AG08396 (cell line): ENCODE measurements at regions not wholly inside any gene's neighbourhood (a gene's known extent, or its start where the extent isn't known, plus 50 kb on each side); places are given as distances from the start of the nearest gene placed in this dataset.

Experiments used
- DNase-seq: peaks from one replicate; pipeline ENCODE4 v3.0.0; 2012; ENCODE audit warnings: low spot score, mixed read lengths

- DNase-seq, result no peak
Observed at GRCh38 chrX:21056622-21057021, 317.6 kb upstream of the CNKSR2 start.

- no peak for DNase-seq
Observed at GRCh38 chrX:21047034-21047455, 327.2 kb upstream of the CNKSR2 start.

DNA sequence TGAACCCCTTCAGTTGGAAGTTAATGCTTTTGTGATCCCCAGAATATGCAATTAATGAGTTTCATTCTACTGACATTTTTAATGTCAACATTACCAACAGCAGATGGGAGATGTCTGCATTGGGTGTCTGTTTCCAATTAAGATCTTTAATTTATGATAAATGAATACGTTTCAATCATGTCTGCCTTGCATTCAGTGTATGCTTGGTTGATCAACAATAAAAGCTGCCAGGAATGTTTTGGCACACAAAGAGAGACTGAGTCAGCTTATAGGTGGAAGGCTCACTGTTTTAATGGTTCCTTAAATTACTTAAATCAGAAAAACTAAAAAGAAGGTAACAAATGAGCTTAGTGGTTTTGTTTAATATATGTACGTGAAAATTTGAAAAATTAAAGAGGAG lies 359.9 kb upstream of the CNKSR2 start:
- DNase-seq, result no peak

- DNase-seq, result no peak
Observed at GRCh38 chrX:21004835-21005234, 369.4 kb upstream of the CNKSR2 start.

DNA sequence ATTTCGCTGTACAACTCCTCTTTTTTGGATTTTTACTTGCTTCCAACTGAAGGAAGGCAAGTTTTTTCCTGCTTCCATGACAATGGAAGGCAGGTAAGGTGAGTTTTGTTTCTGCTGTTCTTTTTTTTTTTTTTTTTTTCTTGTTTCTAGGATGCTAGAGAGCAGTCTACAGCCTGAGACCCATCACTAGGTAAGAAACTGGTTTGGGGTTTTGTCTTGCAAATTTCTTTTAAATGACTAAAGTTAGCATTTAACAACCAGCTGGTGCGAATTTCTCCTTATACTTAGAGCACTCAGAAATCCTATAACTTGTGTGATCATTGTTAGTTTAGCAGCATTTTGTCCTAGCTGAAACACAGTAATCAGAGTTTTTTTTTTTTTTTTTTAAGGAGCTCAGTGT lies 378.4 kb upstream of the CNKSR2 start:
- DNase-seq, result no peak

DNA sequence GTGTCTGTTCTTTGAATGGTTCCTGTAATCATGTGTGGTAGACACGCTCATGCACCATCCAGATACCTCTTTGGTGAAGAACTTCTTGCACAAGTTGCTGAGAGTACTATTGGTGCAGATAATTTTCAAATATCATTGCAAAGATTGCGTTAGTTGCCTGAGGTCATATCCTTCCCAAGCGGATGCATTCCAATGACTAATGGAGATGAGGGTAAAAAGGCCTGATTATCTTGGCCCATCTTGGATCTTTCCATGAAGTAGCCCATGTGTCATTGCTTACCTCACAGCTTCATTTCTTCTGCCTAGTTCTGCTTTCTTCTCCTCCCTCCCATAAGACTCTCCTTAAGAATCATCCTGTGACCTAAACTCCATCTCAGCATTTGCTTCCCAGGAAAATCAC lies 384.9 kb upstream of the CNKSR2 start:
- no peak for DNase-seq

DNA sequence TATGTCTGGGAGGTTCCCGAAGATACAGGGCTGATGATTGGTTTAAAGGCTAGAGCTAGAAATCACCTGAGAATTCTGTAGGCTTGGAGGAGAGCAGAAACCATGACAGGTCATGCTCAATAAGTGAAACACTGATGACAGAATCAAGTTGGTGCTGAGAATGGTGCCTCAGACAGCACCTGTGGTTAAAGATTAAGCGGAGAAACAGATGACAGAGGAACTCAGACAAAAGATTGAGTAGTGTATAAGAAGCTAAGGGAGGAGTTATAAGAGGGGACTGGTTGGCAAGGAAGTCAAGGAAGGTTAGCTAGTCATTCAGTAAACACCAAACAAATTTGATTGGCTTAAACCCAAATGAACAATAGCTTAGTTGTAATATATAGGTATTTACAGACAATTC lies 385.4 kb upstream of the CNKSR2 start:
- DNase-seq, result no peak

GRCh38 chrX:20988118-20988517 lies 386.1 kb upstream of the CNKSR2 start:
- no peak for DNase-seq

DNA sequence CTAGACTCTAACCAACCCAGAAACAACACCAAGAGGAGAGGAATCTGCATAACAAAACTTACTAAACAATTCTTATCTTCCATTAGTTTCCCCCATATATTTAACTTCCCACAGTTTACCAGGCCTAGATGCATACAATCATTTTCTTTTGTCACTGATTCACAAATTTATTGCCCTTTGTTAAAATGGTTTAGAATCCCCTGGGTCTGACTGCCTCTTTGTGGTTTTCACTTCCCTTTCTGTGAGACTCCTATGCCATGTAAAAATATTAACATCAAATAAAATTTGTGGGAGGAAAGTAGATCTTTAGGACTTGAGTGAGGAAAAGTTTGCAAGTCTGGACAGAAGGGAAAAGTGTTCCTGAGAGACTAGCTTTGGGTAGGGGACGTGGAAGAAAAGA lies 393.8 kb upstream of the CNKSR2 start:
- no peak for DNase-seq

- no peak for DNase-seq
Observed at GRCh38 chrX:20974326-20974725, 399.9 kb upstream of the CNKSR2 start.

- DNase-seq, result no peak
Observed at GRCh38 chrX:20973038-20973437, 401.2 kb upstream of the CNKSR2 start.

DNA sequence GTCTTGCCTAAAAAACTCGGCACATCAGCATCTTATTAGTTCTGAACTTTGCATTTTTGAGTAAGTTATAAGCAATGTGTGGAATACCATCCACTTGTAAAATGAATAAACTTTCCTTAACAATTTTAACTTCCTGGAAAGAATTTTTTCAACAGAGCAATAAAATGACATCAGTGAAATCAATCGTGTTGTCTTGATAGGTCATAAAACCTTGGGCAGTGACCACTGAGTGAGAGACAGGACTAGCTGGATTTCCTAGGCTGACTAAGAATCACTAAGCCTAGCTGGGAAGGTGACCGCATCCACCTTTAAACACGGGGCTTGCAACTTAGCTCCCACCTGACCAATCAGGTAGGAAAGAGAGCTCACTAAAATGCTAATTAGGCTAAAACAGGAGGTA lies 403.0 kb upstream of the CNKSR2 start:
- DNase-seq, result no peak

DNA sequence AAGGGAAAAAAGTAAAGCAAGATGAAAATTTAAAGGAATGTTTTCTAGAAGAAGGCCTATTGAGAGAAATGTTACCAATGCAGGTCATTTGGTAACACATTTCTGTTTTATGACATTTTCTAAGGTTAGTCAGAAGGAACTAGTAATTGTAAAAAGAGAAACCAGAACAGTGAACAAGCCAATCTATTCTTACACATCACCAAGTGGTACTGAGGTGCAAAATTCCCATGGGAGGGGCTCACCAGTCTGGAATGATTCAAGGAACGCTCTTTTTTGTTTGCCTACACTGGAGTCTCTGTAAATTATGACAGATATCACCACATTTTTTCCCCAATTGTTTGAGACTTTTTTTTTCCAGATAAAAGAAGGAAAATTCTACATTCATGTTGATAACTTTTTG lies 404.7 kb upstream of the CNKSR2 start:
- DNase-seq, result no peak

DNA sequence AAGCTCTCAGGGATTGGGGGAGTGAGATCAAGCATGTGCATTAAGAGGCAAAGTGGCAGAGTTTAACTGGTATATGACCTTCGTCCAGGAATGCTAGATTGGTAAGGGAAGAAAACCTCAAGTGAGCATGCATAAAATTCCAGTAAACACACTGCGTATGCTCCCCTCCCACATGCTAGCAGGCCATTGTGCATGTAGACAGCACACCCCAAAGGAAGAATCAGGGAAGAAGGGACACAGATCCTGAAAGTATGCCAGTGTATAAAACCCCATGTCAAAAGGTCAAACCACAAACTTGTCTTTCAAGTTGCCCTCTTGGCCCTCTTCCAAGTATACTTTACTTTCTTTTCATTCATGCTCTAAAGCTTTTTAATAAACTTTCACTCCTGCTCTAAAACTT lies 405.2 kb upstream of the CNKSR2 start:
- DNase-seq, result no peak

DNA sequence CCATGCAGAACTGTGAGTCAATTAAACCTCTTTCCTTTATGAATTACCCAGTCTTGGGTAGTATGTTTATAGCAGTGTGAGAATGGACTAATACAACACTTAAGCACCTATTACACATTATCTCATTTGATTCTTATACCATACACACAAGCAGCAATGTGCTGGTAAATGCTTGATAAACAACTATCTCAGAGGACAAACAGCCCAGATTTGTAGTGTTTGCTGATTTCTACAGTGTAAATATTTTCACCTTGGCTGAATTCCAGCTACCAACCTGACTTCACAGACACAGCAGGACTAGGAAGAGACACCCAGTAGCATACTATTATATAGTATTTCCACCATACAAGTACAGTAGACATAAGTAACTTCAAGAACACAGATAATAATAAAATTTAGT lies 406.5 kb upstream of the CNKSR2 start:
- no peak for DNase-seq

DNA sequence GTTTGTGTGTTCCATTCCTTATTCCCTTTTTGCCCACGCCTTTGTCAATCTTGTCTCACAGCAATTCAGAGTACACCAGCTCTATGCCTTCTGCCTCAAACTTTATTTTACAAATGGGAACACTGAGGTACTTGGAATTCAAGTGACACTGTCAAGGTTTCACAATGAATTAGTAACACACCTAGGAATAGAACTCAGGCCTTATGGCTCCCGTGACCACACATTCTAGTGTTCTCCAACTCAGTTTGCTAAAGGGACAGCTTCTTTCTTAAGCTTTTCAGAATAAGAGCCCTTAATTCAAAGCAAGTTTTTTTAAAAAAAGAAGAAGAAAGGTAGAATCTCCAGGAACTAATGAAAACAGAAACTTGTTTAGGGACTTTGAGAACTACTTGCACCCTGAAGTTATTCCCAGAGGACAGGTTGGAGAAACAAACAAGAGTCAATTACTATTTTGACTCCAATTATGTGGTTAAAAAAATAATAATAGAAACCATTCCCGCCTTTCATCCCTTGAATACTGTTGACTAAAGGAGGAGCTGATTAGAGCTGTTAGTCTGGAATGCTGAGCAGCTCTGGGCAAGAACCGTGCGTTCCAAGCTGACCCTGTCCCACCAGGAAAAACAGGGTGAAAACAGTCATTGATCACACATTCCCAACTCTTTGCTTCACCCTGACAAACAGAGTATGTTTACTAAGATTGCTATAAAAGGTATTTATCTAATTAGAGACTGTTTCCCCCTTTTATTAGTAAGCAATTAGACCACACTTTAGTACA lies 408.8 kb upstream of the CNKSR2 start:
- no peak for DNase-seq

GRCh38 chrX:20954014-20954413 lies 420.2 kb upstream of the CNKSR2 start:
- no peak for DNase-seq

DNA sequence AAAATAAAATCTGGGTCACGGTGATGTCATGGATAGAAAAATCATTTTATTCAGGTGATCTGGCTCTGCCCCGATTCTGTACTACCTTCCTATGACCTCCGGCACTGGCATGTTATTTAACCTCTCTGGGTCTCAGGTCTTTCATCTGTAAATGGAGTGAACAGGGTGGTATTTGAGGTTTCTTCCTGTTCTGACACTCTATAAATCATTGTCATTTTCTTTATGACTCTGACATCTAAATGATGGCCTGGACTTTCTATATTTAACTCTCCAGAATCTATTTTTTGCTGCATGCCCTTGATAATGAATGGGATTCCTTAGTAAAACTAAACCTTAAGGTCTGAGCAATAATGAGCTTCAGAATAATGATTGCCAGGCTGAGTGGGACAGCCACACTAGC lies 422.0 kb upstream of the CNKSR2 start:
- no peak for DNase-seq

DNA sequence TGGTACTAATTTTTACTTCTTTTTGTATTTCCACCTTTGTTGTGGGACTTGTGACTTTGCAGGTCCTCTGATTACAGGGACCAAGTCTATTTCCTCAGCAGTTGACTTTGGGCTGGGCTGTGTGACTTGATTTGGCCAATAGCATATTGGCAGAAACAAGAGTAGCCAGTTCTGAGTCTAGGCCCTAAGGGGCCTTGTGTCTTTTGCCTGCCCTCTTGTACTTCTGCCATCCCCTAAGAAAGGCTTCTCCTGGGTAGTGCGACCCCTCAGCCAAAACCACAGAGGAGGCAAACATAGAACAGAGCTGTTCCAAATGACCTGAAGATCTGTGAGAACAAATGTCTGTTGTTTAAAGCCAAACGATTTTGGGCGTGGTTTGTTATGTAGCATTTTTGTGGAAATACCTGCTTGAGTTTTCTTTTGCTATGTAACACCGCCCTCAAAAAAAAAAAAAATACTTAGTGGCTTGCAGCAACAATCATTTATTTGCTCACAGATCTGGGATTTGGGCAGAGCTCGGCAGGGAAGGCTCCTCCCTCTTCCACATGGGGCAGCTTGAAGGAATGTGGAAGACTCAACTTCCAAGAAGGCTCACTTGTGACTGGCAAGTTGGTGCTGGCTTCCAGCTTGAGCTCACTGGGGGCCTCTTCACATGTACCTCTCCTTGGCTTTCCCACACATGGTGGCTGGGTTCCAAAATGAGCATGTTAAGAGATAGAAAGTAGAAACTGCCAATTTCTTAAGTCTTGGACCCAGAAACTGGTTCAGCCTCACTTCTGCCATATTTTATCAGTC lies 423.0 kb upstream of the CNKSR2 start:
- DNase-seq, result no peak

- no peak for DNase-seq
Observed at GRCh38 chrX:20947411-20947912, 426.8 kb upstream of the CNKSR2 start.

DNA sequence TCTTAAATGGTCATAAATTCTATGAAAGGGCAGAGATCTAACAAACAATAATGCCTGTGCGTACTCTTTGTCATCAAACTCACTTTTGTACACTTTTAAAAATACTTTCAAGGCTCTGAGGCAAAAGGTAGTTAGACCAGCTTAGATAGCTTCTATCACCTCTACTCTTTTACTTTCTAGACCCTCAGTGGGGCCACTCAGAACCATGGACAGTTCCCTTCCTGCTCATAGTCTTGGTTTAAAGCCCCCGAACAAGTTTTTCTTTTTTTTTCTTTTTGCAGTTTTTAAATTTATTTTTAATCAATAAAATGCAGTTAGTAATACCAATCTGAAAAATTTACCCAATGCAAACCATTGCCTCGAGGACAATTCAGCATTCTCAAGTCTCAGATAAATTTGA lies 460.5 kb upstream of the CNKSR2 start:
- no peak for DNase-seq

- no peak for DNase-seq
Observed at GRCh38 chrX:20906571-20906970, 467.6 kb upstream of the CNKSR2 start.

DNA sequence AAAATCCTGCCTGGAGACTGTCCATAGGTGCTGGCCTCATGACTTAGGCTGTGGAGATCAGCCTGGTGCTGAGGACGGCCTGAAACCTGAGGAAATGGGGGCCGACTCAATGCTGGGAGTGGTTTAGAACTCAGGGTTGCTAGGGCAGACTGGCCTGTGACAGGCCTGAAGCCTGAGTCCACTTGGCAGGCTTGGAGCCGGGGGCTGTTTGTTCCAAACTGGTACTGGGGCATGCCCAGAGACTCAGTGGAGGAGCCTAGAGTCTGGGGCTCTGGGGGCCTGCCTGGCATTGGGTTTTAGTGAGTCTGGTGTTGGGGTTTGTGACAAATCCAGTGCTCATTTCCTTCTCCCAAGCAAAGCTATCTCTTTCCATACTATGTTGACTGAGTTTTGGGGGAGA lies 489.7 kb upstream of the CNKSR2 start:
- DNase-seq, result no peak
